Gastrocnemius medialis (tissue), 4 donors: ENCODE measurements at regions not wholly inside any gene's neighbourhood (a gene's known extent, or its start where the extent isn't known, plus 50 kb on each side); places are given as distances from the start of the nearest gene placed in this dataset.

Source experiments
- ATAC-seq, 2 donors: fragments of 150-250 bp; one replicate each; pipeline ENCODE4 v1.9.1; 2016
- DNase-seq, 2 donors: peaks; one replicate each; pipeline ENCODE4 v3.0.0-alpha.2; 2019
- H3K27ac ChIP-seq, 4 donors: fragments of 200-600 bp; sonication (generic); 1 replicate in 1 of 4; 2 replicates in 3 of 4; pipeline ENCODE4 v1.5.1; 2016 to 2018; ENCODE audit warnings: mild to moderate bottlenecking in 2 of 4, moderate library complexity in 1 of 4
- H3K27me3 ChIP-seq, 3 donors: fragments of 200-600 bp; sonication (generic) in 2 of 3; 1 replicate in 1 of 3; 2 replicates in 2 of 3; pipeline versions ENCODE4 v1.5.1 to v1.6.0; 2016 to 2019; ENCODE audit warnings: mild to moderate bottlenecking in 1 of 3, moderate library complexity in 1 of 3
- H3K36me3 ChIP-seq, 2 donors: fragments of 200-600 bp; sonication (generic) in 1 of 2; one replicate each; pipeline ENCODE4 v1.5.1; 2017 to 2018
- H3K4me1 ChIP-seq, 2 donors: fragments of 200-600 bp; sonication (generic) in 1 of 2; one replicate each; pipeline ENCODE4 v1.5.1; 2016 to 2017; ENCODE audit warnings: mild to moderate bottlenecking in 2 of 2
- H3K4me3 ChIP-seq, 4 donors: fragments of 200-600 bp; sonication (generic) in 3 of 4; 1 replicate in 1 of 4; 2 replicates in 3 of 4; pipeline ENCODE4 v1.5.1; 2016 to 2019; ENCODE audit warnings: mild to moderate bottlenecking in 2 of 4
- H3K9me3 ChIP-seq, 3 donors: fragments of 200-600 bp; sonication (generic) in 2 of 3; 1 replicate in 1 of 3; 2 replicates in 2 of 3; pipeline ENCODE4 v1.5.1; 2016 to 2019
- CTCF ChIP-seq, 5 experiments: fragments of 450-650 bp in 3 of 5; fragments of 200-600 bp in 2 of 5; sonication (generic) in 2 of 5; IDR thresholded peaks in 4 of 5; conservative IDR thresholded peaks in 1 of 5; 1 replicate in 4 of 5; 2 replicates in 1 of 5; pipeline ENCODE4 v1.5.1; 2016 to 2019; ENCODE audit warnings: antibody characterized with exemption in 5 of 5, mild to moderate bottlenecking in 3 of 5, moderate library complexity in 3 of 5
- POLR2A ChIP-seq, 2 donors: fragments of 450-650 bp; IDR thresholded peaks; one replicate each; pipeline ENCODE4 v1.6.1; 2017; ENCODE audit warnings: antibody characterized with exemption in 2 of 2, mild to moderate bottlenecking in 2 of 2, moderate library complexity in 2 of 2
- in situ Hi-C, 4 donors: fragments of 200-750 bp; cut with MboI; loops; one replicate each; pipeline versions ENCODE4 v1.15.0 to v1.8.0; 2017; ENCODE audit warnings: low sequenced_read_pairs in 4 of 4
- intact Hi-C: fragments of 100-400 bp; cut with DNase I; formaldehyde crosslinking; loops from one replicate; pipeline ENCODE4 v1.15.1; 2023; ENCODE audit warnings: low total_unique reads

GRCh38 chr13:107119989-107120881, 552.3 kb upstream of the ARGLU1 start:
- Histone ChIP-seq H3K27ac (no peak overlapping the region), H3K36me3 (no peaks in the 10 kb centered on the region), H3K9me3 (no peaks in the 10 kb centered on the region), H3K27me3 (no peaks in the 10 kb centered on the region), H3K4me3 (no peak overlapping the region), H3K4me1 (no peaks in the 10 kb centered on the region)
- TF ChIP-seq CTCF (IDR thresholded peaks at IDR 0.05 in 4 of 5, conservative IDR thresholded peaks at IDR 0.05 in 1 of 5), result no peak
- no peak for TF ChIP-seq POLR2A (IDR thresholded peaks at IDR 0.05)
- no peak for ATAC-seq
- DNase-seq, result no peak
- in situ Hi-C loops, result no loop called here
- intact Hi-C loops, result loop anchor here (10.0 kb wide), 1 partner anchor 585 kb away; the partner anchor contains the start of gene EFNB2

GRCh38 chr13:107118506-107118905, 550.6 kb upstream of the ARGLU1 start:
- Histone ChIP-seq H3K27me3 (no peaks in the 10 kb centered on the region), H3K9me3 (no peaks in the 10 kb centered on the region), H3K36me3 (no peaks in the 10 kb centered on the region), H3K4me3 (no peak overlapping the region), H3K4me1 (no peaks in the 10 kb centered on the region), H3K27ac (no peak overlapping the region)
- DNase-seq (no peak), ATAC-seq (no peak)
- in situ Hi-C loops (no loop called here), intact Hi-C loops (no loop called here)
- no peak for TF ChIP-seq POLR2A (IDR thresholded peaks at IDR 0.05)
- TF ChIP-seq CTCF (IDR thresholded peaks at IDR 0.05 in 4 of 5, conservative IDR thresholded peaks at IDR 0.05 in 1 of 5), result no peak

- in situ Hi-C loops, result no loop called here
- DNase-seq (no peak), ATAC-seq (no peak)
- TF ChIP-seq CTCF (IDR thresholded peaks at IDR 0.05 in 4 of 5, conservative IDR thresholded peaks at IDR 0.05 in 1 of 5) (no peak), POLR2A (IDR thresholded peaks at IDR 0.05) (no peak)
- no peaks in the 10 kb centered on the region for H3K36me3 ChIP-seq
- H3K4me3 ChIP-seq, result no peak overlapping the region
- no peaks in the 10 kb centered on the region for H3K27me3 ChIP-seq
- intact Hi-C loops, result no loop called here
- H3K27ac ChIP-seq, result no peak overlapping the region
- no peaks in the 10 kb centered on the region for H3K9me3 ChIP-seq
- no peaks in the 10 kb centered on the region for H3K4me1 ChIP-seq
These were observed 549.5 kb upstream of the ARGLU1 start for GRCh38 chr13:107117327-107118012.

- Histone ChIP-seq H3K4me3 (no peak overlapping the region), H3K27ac (no peak overlapping the region), H3K9me3 (no peaks in the 10 kb centered on the region), H3K4me1 (no peaks in the 10 kb centered on the region), H3K27me3 (no peaks in the 10 kb centered on the region), H3K36me3 (no peaks in the 10 kb centered on the region)
- in situ Hi-C loops (no loop called here), intact Hi-C loops (no loop called here)
- TF ChIP-seq CTCF (IDR thresholded peaks at IDR 0.05 in 4 of 5, conservative IDR thresholded peaks at IDR 0.05 in 1 of 5) (no peak), POLR2A (IDR thresholded peaks at IDR 0.05) (no peak)
- DNase-seq, result no peak
- ATAC-seq, result no peak
These were observed 545.5 kb upstream of the ARGLU1 start for GRCh38 chr13:107113387-107113786.
